HL-60 (cell line): ENCODE measurements at regions not wholly inside any gene's neighbourhood (a gene's known extent, or its start where the extent isn't known, plus 50 kb on each side); places are given as distances from the start of the nearest gene placed in this dataset.

Source experiments
- GABPA ChIP-seq: IDR thresholded peaks from 2 replicates; pipeline ENCODE4 v1.6.1; 2012; ENCODE audit warnings: low read depth
- POLR2AphosphoS5 ChIP-seq: IDR thresholded peaks from 2 replicates; pipeline ENCODE4 v1.6.1; 2012; ENCODE audit warnings: low read depth
- SPI1 ChIP-seq: IDR thresholded peaks from 2 replicates; pipeline ENCODE4 v1.6.1; 2012; ENCODE audit warnings: low read depth, mild to moderate bottlenecking, borderline replicate concordance
- TF ChIP-seq, protein P1 (sequence below): IDR thresholded peaks from one replicate; pipeline ENCODE4 v1.5.1; 2011; ENCODE audit warnings: low read length, control low read depth, inconsistent platforms; ENCODE audit not compliant: insufficient read depth
- TF ChIP-seq, protein P2 (sequence below): IDR thresholded peaks from 2 replicates; pipeline ENCODE4 v1.6.1; 2012; ENCODE audit warnings: low read depth; ENCODE audit not compliant: insufficient replicate concordance

DNA sequence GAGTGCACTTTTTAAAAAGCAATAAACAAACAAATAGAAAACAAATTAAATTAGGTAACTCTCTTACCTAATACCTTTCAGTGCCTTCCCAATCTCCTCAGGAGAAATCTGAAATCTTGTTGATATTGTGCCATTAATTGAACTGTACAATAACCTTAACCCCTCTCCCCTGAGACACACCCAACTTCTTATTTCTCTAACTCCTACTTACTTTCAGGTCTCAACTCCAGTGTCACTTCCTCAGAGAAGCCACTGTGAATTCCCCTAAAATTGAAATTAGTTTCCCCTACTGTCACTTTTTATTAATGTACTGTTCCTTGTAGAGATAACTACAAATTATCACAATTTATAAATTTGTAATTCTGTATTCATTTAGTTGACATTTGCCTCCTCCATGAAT lies 295.3 kb upstream of the TNC start:
- TF ChIP-seq, protein P1, sequence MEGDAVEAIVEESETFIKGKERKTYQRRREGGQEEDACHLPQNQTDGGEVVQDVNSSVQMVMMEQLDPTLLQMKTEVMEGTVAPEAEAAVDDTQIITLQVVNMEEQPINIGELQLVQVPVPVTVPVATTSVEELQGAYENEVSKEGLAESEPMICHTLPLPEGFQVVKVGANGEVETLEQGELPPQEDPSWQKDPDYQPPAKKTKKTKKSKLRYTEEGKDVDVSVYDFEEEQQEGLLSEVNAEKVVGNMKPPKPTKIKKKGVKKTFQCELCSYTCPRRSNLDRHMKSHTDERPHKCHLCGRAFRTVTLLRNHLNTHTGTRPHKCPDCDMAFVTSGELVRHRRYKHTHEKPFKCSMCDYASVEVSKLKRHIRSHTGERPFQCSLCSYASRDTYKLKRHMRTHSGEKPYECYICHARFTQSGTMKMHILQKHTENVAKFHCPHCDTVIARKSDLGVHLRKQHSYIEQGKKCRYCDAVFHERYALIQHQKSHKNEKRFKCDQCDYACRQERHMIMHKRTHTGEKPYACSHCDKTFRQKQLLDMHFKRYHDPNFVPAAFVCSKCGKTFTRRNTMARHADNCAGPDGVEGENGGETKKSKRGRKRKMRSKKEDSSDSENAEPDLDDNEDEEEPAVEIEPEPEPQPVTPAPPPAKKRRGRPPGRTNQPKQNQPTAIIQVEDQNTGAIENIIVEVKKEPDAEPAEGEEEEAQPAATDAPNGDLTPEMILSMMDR, result no peak
- TF ChIP-seq SPI1 (no peak), POLR2AphosphoS5 (no peak), GABPA (no peak)
- TF ChIP-seq, protein P2, sequence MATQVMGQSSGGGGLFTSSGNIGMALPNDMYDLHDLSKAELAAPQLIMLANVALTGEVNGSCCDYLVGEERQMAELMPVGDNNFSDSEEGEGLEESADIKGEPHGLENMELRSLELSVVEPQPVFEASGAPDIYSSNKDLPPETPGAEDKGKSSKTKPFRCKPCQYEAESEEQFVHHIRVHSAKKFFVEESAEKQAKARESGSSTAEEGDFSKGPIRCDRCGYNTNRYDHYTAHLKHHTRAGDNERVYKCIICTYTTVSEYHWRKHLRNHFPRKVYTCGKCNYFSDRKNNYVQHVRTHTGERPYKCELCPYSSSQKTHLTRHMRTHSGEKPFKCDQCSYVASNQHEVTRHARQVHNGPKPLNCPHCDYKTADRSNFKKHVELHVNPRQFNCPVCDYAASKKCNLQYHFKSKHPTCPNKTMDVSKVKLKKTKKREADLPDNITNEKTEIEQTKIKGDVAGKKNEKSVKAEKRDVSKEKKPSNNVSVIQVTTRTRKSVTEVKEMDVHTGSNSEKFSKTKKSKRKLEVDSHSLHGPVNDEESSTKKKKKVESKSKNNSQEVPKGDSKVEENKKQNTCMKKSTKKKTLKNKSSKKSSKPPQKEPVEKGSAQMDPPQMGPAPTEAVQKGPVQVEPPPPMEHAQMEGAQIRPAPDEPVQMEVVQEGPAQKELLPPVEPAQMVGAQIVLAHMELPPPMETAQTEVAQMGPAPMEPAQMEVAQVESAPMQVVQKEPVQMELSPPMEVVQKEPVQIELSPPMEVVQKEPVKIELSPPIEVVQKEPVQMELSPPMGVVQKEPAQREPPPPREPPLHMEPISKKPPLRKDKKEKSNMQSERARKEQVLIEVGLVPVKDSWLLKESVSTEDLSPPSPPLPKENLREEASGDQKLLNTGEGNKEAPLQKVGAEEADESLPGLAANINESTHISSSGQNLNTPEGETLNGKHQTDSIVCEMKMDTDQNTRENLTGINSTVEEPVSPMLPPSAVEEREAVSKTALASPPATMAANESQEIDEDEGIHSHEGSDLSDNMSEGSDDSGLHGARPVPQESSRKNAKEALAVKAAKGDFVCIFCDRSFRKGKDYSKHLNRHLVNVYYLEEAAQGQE, result no peak
